GM21381 (cell line): ENCODE measurements at regions not wholly inside any gene's neighbourhood (a gene's known extent, or its start where the extent isn't known, plus 50 kb on each side); places are given as distances from the start of the nearest gene placed in this dataset.

Experiments
- ATAC-seq: cut with Tn5 transposase; IDR thresholded peaks from one replicate; pipeline ENCODE4 v1.9.1; 2021; ENCODE audit warnings: mild to moderate bottlenecking, moderate library complexity; ENCODE audit not compliant: unreplicated experiment

DNA sequence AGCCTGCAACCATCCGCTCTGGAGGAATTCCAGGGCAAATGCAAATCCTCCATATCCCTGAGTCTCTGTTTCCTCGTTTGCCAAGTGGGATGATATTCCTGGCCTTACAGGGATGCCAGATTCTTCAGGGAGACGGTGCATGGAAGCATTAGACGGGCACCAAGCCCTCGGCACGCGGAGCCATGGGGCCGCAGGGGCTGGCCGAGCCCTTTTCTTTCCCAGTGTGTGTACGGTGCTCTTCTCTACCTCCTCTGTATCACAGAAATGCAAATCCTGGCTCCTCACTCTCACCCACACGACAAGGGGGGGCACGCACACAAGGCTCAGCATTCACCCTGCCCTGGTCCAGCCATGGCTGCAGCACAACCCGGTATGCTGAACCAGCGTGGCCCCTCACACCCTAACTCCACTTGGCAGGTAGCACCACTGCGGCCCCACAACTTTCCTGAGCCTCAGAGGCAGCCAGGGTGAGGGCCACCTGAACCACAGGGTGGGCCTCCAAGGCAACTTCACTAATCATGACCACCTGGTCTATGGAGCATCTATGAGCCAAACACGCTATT, 64.1 kb upstream of the SALL3 start:
- no peak for ATAC-seq

DNA sequence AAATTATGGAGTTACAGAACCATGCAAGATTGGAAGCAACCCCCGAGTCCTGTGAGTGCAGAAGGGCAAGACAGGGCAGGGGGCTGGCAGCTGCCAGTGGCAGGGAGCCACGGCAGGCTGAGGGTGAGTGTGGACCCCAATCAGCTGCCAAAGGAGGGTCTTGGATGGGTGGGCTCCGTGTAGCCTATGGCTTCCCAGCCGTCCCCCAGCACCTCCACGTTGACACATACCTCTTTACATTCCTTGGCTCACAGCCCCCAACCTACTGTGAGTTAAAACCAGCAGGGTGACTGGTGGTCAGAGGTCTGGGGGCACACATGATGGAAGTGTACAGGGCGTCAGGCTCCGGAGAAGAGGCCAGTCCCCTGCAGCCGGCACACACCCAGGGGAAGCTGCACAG, 60.9 kb upstream of the SALL3 start:
- ATAC-seq = no peak

DNA sequence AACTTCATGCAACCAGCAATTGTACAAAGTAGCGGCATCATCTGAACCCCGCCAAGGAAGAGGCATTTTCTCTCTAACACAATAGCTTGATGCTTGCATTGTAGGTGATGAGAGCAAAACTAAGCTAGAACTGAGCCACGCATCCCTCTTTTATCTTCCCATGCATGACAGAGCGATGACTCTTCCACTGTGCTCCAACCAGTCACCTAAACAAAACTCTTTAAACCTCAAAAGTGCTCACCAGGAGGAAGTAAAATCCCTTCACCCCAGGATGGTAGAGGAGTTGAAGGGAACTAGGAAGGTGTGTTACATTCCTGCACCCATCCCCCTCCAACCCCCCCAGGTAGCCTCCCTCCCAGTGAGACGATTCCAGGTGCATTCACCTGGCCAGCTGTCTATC, 59.7 kb upstream of the SALL3 start:
- no peak for ATAC-seq

GRCh38 chr18:78920456-78921138, 59.0 kb upstream of the SALL3 start:
- no peak for ATAC-seq

GRCh38 chr18:78922856-78923255, 56.8 kb upstream of the SALL3 start:
- no peak for ATAC-seq

DNA sequence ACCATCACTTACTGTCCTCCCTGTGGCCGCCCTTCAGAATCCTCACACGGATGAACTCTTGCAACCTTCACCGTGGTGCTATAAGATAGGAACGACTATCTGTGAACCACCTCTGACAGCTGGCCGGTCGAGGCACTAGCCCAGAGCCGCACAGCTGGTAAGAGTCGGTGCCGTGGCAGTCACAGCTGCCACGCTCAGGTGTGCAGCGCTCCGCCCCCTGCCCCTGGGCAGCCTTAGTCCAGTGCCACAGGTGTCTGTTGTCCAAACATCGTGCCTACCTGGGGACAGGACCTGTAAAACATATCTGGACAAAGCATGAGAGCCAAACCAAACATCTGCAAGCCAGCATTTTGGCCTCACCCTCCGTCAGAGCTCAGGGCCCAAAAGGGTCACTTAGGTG, 55.3 kb upstream of the SALL3 start:
- no peak for ATAC-seq

GRCh38 chr18:78924786-78925540, 54.7 kb upstream of the SALL3 start:
- ATAC-seq = no peak

GRCh38 chr18:78925557-78926242, 53.9 kb upstream of the SALL3 start:
- ATAC-seq = no peak

DNA sequence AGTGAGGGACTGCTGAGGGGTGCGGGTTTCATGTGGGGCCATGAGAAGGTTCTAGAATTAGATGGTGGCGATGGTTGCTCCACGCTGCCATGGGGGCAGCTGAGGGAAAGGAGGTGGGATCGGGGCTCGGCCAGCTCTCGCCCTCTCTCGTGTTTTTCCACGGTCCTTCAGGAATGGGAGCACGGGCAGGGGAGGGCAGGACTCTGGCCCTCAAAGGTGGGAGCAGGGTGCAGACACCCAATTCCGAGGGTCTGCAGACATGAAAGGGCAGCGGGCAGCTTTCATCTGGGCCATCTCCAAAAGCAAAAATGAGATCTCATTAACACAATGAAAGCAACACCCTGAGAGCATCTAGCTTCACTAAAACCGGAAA, 53.4 kb upstream of the SALL3 start:
- ATAC-seq = no peak

DNA sequence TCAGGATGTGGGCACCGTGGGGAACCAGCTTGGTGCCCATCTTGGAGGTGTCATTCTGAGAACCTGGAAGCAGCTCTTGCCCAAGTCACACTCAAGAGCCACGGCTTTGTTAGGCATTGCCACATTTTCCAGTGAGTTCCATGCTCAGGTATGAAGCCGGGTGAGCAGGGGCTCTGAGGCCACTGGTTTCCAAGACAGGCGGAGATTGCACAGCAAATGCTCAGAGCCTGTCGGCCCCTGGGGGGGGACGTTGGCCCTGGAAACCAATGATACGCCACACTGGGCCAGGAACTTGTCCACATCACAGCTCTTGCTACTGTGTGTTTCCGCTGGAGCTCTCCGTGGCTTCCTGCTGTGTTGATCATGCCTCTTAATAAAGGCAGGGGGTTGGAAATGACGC, 52.5 kb upstream of the SALL3 start:
- no peak for ATAC-seq

GRCh38 chr18:78927616-78928015, 52.0 kb upstream of the SALL3 start:
- ATAC-seq = no peak

DNA sequence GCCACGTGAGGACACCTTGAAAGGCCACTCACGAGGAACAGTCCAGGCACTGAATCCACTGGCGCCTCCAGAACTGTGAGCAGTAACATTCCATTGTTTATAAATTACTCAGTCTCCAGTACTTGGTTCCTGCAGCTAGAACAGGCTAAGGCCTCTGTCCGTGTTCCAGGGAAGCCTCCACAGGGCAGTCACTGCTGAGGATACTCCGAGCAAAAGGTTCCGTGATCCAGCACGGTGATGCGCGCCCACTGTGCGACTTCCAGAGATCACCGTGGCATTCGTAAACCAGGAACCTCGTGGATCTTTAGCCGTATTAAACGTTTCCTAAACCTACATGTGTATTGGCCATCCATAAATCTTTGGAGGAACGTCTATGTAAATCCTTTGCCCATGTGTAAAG, 51.5 kb upstream of the SALL3 start:
- no peak for ATAC-seq

- ATAC-seq = no peak
Observed at GRCh38 chr18:78929516-78929915, 50.1 kb upstream of the SALL3 start.
